ENCODE measurements at regions not wholly inside any gene's neighbourhood (a gene's known extent, or its start where the extent isn't known, plus 50 kb on each side); places are given as distances from the start of the nearest gene placed in this dataset.
"Not testable (repeated sequence)": the region's sequence is repeated elsewhere in the genome, so short reads cannot be mapped to it uniquely, and the experiment has no call there.

DNA sequence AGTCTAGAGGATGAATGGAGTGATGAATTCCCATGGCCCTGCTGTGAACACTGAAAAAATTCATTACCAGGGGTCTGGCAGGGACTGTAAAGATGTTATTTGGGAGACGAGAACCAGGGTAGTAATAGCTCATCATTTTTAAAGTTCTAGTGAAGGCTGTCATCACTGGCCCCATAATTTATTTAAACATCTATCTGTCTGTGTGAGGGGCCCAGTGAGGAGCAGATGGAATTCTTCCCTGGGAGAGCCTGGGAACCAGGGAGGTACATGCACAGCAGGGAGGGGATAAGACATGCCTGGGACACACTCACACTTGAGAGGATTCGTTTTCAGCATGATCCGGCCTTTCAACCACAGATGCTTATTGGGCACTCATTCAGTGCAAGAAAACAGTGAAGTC lies 162.0 kb downstream of the PDGFRA start:
- no peaks in the 10 kb centered on the region for H3K27me3 Mint-ChIP-seq
- H3K27ac Mint-ChIP-seq, result no peak overlapping the region
- H3K9me3 Mint-ChIP-seq, result no peaks in the 10 kb centered on the region
- no peaks in the 10 kb centered on the region for H3K36me3 Mint-ChIP-seq (ENCODE audit: low read depth)
- intact Hi-C loops (cut with micrococcal nuclease), result no loop called here
- no peak overlapping the region for H3K4me3 Mint-ChIP-seq
- no peaks in the 10 kb centered on the region for H3K4me1 Mint-ChIP-seq (ENCODE audit: low read depth)

DNA sequence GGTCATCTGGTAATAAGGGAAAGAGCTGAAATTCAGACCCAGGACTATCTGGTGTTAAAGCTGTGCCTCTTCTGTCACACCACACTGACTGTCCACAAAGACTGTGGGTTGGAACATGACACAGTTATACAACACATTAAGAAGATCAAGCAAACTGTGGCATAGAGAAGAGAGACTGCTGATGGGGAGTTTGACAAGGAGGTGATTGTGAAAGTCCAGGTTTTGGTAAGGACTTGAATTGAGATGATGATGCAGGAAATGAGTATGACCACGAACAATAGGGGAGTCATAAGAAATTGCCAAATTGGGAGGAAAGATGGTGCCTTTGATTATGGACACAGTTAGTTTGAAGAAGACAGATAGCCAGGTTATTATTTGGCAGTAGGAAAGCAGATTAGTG lies 163.4 kb downstream of the PDGFRA start:
- H3K9me3 Mint-ChIP-seq, result no peaks in the 10 kb centered on the region
- H3K4me1 Mint-ChIP-seq (ENCODE audit: low read depth), result no peaks in the 10 kb centered on the region
- intact Hi-C loops (cut with micrococcal nuclease), result no loop called here
- no peak overlapping the region for H3K4me3 Mint-ChIP-seq
- H3K36me3 Mint-ChIP-seq (ENCODE audit: low read depth), result no peaks in the 10 kb centered on the region
- no peak overlapping the region for H3K27ac Mint-ChIP-seq
- H3K27me3 Mint-ChIP-seq, result no peaks in the 10 kb centered on the region

DNA sequence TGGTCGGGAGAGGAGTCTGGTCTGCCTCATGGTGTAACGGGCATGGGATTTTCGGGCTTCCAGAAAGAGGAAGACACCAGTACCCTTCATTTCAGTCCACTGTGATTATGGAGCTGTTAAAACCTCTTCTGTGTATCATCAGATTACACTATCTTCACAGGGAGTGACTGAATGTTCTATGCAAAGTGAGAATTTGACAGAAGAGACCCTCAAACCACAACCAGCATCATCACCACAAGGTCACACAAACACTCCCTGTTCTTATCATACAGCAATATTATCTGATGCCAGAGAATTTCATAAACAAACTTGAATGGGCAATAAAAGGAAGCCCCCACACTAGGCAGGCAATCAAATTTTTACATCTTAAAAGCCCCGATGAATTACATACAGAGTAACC lies 164.2 kb downstream of the PDGFRA start:
- no peak overlapping the region for H3K27ac Mint-ChIP-seq
- H3K4me3 Mint-ChIP-seq, result no peak overlapping the region
- intact Hi-C loops (cut with micrococcal nuclease), result no loop called here
- H3K4me1 Mint-ChIP-seq (ENCODE audit: low read depth), result no peaks in the 10 kb centered on the region
- H3K36me3 Mint-ChIP-seq (ENCODE audit: low read depth), result no peaks in the 10 kb centered on the region
- H3K9me3 Mint-ChIP-seq, result no peaks in the 10 kb centered on the region
- no peaks in the 10 kb centered on the region for H3K27me3 Mint-ChIP-seq

- no peaks in the 10 kb centered on the region for H3K27me3 Mint-ChIP-seq
- peaks cover 6% of the 10 kb centered on the region for H3K4me1 Mint-ChIP-seq (ENCODE audit: low read depth)
- intact Hi-C loops (cut with micrococcal nuclease), result no loop called here
- H3K27ac Mint-ChIP-seq, result no peak overlapping the region
- H3K36me3 Mint-ChIP-seq (ENCODE audit: low read depth), result no peaks in the 10 kb centered on the region
- no peaks in the 10 kb centered on the region for H3K9me3 Mint-ChIP-seq
- H3K4me3 Mint-ChIP-seq, result no peak overlapping the region
Measured at GRCh38 chr4:54395013-54395527, 166.0 kb downstream of the PDGFRA start.

DNA sequence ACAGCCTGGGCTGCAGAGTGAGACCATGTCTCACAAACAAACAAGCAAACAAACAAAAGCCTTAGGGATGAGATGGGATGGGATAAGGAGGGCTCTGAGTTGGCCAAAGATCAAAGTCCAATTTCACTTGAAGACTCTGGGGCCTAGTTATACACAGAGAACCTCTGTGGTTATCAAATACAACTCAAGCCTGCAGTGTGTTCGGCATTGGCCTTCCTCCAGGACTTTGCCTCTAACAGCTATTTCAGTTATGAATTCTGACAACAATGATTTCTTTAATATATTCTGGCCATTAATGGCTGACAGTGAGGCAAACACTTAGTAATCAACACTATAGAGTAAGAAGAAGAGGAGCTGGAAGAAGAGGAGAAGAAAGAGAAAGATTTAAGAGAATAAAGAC lies 171.1 kb downstream of the PDGFRA start:
- Mint-ChIP-seq H3K27ac (no peak overlapping the region), H3K9me3 (no peaks in the 10 kb centered on the region), H3K27me3 (no peaks in the 10 kb centered on the region), H3K36me3 (ENCODE audit: low read depth) (no peaks in the 10 kb centered on the region), H3K4me3 (no peak overlapping the region), H3K4me1 (ENCODE audit: low read depth) (peaks cover 6% of the 10 kb centered on the region)
- intact Hi-C loops (cut with micrococcal nuclease), result no loop called here

GRCh38 chr4:54400802-54401201 lies 171.7 kb downstream of the PDGFRA start:
- Mint-ChIP-seq H3K27me3 (no peaks in the 10 kb centered on the region), H3K4me3 (no peak overlapping the region), H3K36me3 (ENCODE audit: low read depth) (no peaks in the 10 kb centered on the region), H3K27ac (no peak overlapping the region), H3K4me1 (ENCODE audit: low read depth) (peaks cover 6% of the 10 kb centered on the region), H3K9me3 (no peaks in the 10 kb centered on the region)
- intact Hi-C loops (cut with micrococcal nuclease), result no loop called here

DNA sequence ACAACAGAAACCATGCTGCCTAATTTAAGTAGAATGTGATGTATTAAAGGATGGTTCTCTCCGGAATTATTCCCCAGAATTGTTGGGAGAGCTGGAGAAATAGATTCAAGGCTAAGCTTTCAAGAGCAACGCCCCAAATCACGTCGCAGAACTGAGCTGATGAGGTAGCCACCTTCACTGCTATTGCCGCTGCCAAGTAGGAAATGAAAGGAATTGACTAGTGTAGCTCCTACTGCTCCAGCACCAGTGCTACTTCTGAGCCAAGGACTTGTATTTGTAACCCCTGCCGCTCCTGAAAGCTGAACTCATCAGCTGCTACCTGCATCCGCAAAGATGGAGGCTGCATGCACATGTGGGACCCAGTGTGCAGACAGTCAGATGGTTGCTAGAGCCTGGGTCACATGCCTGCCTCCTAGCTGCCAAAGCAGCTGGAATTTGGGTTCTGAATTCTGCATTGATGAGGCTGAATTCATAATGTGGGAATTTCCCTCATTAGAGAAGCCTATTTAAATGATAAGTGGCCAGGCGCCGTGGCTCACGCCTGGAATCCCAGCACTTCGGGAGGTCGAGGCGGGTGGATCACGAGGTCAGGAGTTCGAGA lies 173.9 kb downstream of the PDGFRA start:
- H3K36me3 Mint-ChIP-seq (ENCODE audit: low read depth), result no peaks in the 10 kb centered on the region
- H3K27me3 Mint-ChIP-seq, result no peaks in the 10 kb centered on the region
- H3K9me3 Mint-ChIP-seq, result no peaks in the 10 kb centered on the region
- no peak overlapping the region for H3K4me3 Mint-ChIP-seq
- no peak overlapping the region for H3K27ac Mint-ChIP-seq
- intact Hi-C loops (cut with micrococcal nuclease), result no loop called here
- H3K4me1 Mint-ChIP-seq (ENCODE audit: low read depth), result peaks cover 6% of the 10 kb centered on the region

- Mint-ChIP-seq H3K4me1 (ENCODE audit: low read depth) (peaks cover 6% of the 10 kb centered on the region), H3K27ac (no peak overlapping the region), H3K27me3 (no peaks in the 10 kb centered on the region), H3K36me3 (ENCODE audit: low read depth) (no peaks in the 10 kb centered on the region), H3K9me3 (no peaks in the 10 kb centered on the region), H3K4me3 (no peak overlapping the region)
- intact Hi-C loops (cut with micrococcal nuclease), result no loop called here
Measured at GRCh38 chr4:54403700-54404453, 174.8 kb downstream of the PDGFRA start.

DNA sequence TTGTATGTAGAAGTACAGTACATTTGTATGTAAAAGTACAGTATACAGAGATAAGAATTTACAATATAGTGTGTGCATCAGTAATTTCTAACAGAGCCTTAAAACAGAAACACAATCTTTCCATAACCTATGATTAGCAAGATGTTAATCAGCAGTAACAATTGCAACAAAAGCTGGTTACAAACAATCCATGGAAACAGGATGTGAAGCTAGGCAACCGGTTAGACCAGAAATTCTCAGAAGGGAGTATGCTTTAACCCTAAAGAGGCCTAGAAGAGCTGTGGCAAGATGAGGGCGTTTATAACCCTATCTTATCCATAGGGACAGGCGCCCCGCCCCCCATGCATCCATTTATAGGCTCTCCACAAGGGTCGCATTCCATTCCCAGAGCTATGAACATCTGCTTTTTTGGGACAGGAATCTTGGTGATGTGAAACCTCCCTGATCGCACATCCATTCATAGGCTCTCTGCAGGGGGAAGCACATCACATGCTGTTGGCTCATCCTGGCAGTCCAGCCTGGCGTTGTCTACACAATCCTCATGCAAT lies 180.3 kb downstream of the PDGFRA start:
- H3K4me3 Mint-ChIP-seq; intact Hi-C loops (cut with micrococcal nuclease); H3K27ac Mint-ChIP-seq; H3K36me3 Mint-ChIP-seq (ENCODE audit: low read depth); H3K27me3 Mint-ChIP-seq; H3K4me1 Mint-ChIP-seq (ENCODE audit: low read depth); H3K9me3 Mint-ChIP-seq: not testable (repeated sequence)

- H3K27ac Mint-ChIP-seq, result no peak overlapping the region
- intact Hi-C loops (cut with micrococcal nuclease), result no loop called here
- no peaks in the 10 kb centered on the region for H3K27me3 Mint-ChIP-seq
- peaks cover 24% of the 10 kb centered on the region for H3K9me3 Mint-ChIP-seq
- no peaks in the 10 kb centered on the region for H3K36me3 Mint-ChIP-seq (ENCODE audit: low read depth)
- H3K4me3 Mint-ChIP-seq, result no peak overlapping the region
- no peaks in the 10 kb centered on the region for H3K4me1 Mint-ChIP-seq (ENCODE audit: low read depth)
Measured at GRCh38 chr4:54414545-54414944, 185.5 kb downstream of the PDGFRA start.

DNA sequence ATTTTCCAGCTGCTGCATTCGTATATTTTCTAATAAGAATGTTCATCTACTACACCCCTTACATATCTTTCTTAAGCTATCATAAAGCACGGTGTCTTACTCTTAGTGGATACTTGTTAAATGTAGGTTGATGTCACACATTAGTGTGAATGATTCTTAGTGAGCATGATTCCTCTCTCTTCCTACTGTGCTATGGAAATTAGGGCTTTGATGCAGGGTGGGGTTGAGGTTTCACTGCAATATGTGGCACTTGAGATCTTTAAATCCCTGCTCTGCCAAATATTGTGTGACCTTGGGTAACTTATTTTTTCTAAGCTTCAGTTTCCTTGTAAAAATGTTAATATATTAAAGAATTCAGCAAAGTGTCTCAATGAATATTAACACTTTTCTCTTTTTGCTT lies 188.4 kb downstream of the PDGFRA start:
- Mint-ChIP-seq H3K36me3 (ENCODE audit: low read depth) (no peaks in the 10 kb centered on the region), H3K4me1 (ENCODE audit: low read depth) (no peaks in the 10 kb centered on the region), H3K4me3 (no peak overlapping the region), H3K27me3 (no peaks in the 10 kb centered on the region), H3K9me3 (peaks cover 32% of the 10 kb centered on the region), H3K27ac (no peak overlapping the region)
- intact Hi-C loops (cut with micrococcal nuclease), result no loop called here

- intact Hi-C loops (cut with micrococcal nuclease), result no loop called here
- Mint-ChIP-seq H3K27me3 (no peaks in the 10 kb centered on the region), H3K27ac (no peak overlapping the region), H3K4me1 (ENCODE audit: low read depth) (no peaks in the 10 kb centered on the region), H3K36me3 (ENCODE audit: low read depth) (no peaks in the 10 kb centered on the region), H3K4me3 (no peak overlapping the region), H3K9me3 (peaks cover 32% of the 10 kb centered on the region)
Measured at GRCh38 chr4:54418468-54418867, 189.4 kb downstream of the PDGFRA start.

GRCh38 chr4:54423066-54423465 lies 194.0 kb downstream of the PDGFRA start:
- peaks cover 8% of the 10 kb centered on the region for H3K9me3 Mint-ChIP-seq
- no peaks in the 10 kb centered on the region for H3K4me1 Mint-ChIP-seq (ENCODE audit: low read depth)
- H3K27me3 Mint-ChIP-seq, result no peaks in the 10 kb centered on the region
- H3K36me3 Mint-ChIP-seq (ENCODE audit: low read depth), result no peaks in the 10 kb centered on the region
- no peak overlapping the region for H3K4me3 Mint-ChIP-seq
- intact Hi-C loops (cut with micrococcal nuclease), result no loop called here
- H3K27ac Mint-ChIP-seq, result no peak overlapping the region

GRCh38 chr4:54427826-54428225 lies 198.7 kb downstream of the PDGFRA start:
- no peaks in the 10 kb centered on the region for H3K27me3 Mint-ChIP-seq

More at GRCh38 chr4:54427826-54428225, 198.7 kb downstream of the PDGFRA start:
- Mint-ChIP-seq H3K27ac (no peak overlapping the region), H3K4me3 (no peak overlapping the region), H3K4me1 (ENCODE audit: low read depth) (no peaks in the 10 kb centered on the region), H3K36me3 (ENCODE audit: low read depth) (no peaks in the 10 kb centered on the region), H3K9me3 (no peaks in the 10 kb centered on the region)
- intact Hi-C loops (cut with micrococcal nuclease), result no loop called here
